ENCODE measurements at regions not wholly inside any gene's neighbourhood (a gene's known extent, or its start where the extent isn't known, plus 50 kb on each side); places are given as distances from the start of the nearest gene placed in this dataset.

DNA sequence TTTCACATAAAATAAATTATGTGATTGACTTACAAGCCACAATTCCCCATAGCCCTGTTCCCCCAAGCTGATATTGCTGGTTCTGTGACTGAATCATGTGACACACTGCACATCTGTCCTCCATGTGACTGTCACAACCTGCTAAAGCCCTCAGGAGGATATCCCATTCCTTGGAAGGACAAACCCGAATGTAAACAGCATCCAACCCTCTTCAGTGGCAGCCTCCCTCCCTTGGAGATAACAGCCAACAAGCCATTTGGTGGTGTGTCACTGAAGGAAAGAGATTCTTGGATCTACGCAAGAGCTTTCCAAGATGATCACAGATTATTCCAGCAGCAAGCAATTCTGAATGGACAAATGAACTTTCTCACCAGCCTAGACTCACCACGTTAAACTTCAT, 153.9 kb upstream of the TIAM1 start:
- no peak for DNase-seq

DNA sequence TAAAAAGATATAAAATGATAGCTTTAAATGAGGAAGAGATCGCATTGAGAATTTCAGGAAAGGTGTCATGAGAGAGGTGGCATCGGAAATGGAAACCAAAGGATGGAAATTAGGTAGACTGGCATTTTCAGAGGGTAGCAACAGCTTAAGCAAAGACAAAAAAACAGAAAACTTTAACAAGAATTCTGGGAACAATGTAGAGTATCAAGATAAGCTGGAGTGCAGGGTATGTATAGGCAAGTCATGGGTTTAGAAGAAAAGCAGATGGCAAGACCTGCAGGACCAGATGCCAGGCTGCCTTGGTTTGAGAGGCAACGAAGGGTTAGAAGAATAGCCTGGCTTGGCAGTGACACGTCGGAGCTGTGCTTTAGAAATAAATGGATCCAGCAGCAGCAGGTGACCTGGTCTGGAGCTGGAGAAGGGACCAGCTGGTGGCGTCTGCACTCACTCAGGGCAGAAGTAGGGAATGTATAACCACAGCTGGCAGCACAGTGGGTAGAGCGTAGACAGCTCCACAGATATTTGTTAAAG, 149.4 kb upstream of the TIAM1 start:
- no peak for DNase-seq

DNA sequence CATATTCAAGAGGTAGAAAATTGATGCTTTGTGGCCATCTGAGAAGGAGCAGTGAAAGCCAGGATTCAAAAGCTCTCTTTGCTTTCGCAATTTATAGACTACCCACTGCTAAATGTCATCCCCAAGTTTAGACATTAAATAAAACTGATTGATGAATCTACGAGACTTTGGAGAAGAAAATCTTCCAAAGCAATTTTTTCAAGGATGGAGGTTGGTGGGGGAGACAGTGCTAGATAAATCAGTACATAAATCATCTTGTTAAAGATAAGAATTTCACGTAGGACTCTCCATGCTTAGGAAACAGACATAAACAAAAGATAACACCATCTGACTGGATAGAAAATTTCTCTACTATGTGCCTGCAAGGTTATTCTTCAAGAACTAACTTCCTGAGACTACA, 147.6 kb upstream of the TIAM1 start:
- no peak for DNase-seq

DNA sequence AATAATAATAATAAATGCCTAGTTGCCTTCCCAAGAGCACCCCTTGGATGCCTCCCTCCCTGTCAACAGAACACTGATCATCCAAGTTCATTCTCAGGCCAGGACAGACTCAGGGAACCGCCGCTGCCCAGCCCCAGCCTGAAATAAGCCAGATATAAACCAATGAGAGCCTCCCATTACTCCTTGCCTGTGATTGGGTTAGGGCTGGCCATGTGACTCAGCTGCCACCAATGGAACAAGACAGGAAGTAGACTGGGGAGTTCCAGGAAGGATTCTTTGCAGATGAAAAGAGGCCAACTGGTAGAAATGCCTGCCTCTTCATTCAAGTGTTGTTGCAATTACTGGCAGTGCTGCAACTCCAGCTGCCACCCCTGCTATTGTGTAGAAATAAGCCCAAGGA, 146.4 kb upstream of the TIAM1 start:
- no peak for DNase-seq

DNA sequence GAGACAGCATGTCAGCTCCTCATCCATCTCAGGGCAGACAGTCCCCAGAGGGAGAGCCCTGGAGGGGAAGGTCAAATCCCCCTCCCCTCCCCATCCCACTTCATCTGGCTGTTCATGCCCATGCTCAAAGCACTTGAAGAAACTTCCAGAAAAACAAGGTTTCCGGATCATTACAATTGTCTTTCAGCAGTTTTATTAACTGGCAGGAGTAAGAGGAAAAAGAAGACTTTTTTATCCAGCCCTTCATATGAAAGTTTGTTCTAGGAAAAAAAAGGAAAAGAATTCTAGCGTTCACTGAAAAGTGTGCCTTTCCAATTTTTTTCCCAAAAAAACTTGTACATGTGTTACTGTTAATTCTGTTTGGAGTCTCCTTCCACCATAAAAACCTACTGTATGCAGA, 145.7 kb upstream of the TIAM1 start:
- DNase-seq = no peak

DNA sequence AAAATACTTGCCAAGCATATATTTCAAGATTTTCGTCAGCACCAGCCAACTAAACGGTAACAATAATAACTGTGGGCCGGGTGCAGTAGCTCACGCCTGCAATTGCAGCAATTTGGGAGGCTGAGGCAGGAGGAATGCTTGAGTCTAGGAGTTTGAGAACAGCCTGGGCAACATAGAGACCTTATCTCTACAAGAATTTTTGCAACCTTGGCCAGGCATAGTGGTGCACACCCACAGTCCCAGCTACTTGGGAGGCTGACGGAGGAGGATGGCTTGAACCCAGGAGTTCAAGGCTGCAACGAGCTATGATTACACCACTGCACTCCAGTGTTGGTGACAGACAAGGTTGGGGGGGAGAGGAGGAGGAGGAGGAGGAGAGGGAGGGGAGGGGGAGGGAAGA, 145.0 kb upstream of the TIAM1 start:
- no peak for DNase-seq

DNA sequence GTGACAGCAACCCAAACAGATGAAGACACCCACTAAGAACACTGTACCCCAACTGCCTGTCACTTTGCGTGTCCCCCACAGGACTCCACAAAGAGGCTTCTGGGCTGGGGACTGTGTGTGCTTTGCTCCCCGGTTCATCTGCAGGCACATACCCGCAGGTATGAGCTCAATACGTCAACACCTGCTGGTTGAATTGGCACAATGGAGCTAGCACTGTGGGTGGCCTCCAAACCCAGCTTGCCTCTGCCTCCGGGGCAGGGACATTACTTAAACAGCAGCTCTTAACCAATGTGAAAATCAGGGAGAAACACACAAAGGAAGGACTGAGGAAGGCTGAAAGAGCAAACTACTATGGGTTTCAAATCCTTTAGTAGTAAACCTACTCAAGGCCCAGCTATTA, 140.2 kb upstream of the TIAM1 start:
- no peak for DNase-seq

DNA sequence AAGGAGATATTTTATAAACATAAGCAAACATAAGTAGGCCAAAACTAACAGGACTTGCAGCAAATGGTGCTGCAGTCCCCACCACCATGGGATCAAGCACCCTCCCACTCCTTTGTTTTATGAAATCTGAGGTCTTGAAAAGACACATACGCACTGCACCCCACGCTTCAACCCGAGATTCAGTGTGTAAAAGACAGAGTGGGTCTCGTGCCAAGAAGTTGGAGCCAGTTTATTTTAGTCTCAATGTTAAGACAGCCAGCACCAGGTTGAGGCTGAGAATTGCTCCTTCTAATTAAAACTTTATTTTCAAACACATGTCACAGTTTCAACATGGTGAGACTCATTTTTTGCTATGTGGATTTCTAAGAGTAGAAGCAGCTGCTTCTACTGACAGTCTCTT, 139.1 kb upstream of the TIAM1 start:
- no peak for DNase-seq

DNA sequence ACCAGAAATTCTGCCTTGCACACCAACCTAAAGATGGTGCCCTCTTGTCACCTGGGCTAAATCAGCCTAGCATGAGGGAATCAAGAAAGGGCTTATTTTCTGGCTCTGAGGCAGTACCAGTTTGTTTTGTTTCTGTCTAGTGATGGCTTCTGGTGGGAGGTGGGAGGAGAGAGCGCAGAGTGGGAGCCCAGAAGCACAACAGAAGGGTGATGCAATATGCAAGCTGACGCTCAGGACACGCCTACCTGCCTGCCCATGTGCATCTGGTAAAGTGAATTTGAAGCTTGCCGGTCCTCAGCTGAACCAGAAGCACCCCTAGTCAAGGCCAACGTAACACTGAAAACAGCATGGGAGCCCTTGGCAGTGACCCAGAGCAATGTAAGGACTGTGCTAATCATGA, 138.4 kb upstream of the TIAM1 start:
- DNase-seq = no peak

DNA sequence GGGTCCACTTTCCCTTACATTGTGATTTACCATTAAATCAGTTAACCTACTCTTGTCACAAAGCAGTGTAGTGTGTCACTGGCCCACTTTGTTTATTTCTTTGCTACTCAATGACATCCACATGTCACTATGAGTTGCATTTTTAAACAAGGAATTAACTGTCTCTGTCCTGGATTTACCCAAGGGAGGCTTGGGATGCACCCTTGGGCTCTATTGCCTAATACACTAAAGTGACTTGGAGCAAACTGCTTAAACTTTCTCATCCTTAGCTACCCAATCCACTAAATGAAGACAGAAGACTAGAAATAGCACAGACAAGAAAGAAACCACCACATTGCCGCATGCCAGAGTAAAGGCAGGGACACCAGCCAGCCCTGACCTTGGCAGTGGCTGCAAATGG, 136.2 kb upstream of the TIAM1 start:
- DNase-seq = no peak

DNA sequence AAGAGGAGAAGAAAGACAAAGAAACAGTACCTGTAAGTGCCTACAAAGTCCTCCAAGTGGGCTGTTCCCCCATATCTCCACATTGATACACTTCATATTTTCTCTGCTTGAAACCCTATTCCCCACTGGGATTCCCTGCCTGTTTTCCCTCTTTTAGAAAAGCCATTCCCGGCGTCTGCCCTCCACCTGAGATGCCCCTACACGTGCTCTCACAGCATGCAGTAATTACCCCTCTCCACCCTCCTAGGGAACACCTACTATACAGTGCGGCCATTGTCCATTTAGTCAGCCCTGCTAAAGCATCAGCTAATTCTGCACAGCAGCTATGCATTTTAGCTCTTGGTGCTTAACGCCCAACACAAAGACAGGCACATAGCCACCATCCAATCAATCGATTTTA, 135.7 kb upstream of the TIAM1 start:
- no peak for DNase-seq

DNA sequence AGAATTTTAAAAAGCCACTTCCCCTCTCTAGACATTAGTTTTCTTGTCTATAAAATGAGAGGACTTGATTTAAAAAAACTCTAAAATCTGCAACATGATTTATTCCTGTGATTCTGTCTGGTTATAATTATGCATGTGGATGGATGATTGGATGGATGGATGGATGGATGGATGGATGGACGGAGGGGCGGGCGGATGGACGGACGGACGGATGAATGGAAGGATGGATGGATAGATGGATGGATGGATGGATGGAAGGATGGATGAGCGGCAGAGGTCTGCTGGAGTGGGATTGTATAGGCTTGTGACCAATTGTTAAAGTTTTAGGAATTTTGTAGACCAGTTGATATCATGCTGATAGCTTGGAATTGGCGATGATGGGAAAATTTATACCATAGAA, 135.2 kb upstream of the TIAM1 start:
- DNase-seq = no peak

DNA sequence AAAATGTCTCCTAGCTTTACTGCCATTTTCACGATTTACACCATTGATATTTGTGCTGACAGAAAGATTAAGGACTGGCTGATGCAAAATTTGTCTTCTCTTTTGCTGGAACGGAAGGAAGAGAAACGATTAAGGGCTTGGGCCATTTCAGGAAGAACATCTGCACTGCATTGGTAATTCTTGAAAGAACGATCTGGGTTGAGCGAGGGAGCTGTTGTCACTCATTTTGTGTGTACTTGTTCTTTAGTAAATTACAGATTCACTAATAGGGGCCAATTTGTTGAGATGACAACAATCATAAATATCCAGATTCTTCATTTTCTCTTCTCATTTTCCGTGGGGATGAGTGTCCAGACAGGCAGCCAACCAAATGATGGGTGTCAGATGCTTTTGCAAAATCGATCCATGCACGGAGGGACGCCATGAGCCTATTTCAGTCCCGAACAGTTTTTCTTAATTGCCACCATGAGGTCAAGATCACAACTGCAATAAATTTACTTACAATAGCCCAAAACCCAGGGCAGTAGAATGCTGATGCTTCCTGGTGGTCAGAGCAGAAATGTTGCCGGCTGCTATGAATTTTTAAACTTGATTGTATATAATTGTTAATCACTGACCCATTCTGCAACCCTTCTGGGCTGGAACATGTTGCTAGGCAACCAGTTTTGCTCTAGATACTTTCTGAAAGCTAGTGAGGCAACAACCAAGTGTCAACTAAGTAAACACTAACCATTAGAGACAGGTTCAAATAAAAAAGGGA, 132.4 kb upstream of the TIAM1 start:
- no peak for DNase-seq

DNA sequence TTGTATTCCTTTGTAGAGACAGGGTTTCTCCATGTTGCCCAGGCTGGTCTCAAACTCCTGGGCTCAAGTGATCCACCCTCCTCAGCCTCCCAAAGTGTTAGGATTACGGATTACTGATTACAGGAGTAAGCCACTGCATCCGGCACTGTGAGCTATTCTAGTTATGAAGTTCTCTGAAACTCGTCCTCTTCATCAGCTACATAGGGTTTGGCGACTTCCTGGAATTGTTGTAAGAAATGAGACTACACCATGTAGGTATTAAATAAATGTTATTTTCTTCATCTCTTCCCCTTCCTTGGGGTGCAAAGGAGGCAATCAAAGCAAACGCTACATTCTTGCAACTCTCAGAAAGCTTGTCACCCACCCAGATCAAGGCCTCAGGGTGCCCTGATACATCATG, 131.2 kb upstream of the TIAM1 start:
- no peak for DNase-seq

DNA sequence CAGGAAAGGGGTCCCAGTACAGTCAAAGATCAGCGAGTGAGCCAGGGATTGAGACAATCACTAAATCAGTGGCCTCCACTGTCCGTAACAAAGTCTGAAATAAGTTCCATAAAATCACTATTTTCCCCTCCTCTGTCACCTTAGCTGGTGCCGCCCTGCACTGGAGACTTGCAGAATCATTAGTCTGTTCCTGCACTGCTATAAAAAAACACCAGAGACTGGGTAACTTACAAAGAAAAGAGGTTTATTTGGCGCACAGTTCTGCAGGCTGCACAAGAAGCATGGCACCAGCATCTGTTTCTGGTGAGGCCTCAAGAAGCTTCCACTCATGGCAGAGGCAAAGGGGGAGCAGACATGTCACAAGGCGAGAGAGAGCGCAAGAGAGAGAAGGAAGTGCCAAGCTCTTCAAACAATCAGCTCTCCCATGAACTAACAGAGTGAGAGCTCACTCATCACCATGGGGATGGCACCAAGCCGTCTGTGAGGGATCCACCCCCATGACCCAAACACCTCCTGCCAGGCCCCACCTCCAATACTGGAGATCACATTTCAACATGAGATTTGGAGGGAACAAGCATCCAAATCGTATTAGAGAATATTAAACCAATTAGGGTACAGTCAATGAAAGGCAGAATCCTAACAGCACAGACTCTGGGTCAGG, 129.8 kb upstream of the TIAM1 start:
- no peak for DNase-seq

DNA sequence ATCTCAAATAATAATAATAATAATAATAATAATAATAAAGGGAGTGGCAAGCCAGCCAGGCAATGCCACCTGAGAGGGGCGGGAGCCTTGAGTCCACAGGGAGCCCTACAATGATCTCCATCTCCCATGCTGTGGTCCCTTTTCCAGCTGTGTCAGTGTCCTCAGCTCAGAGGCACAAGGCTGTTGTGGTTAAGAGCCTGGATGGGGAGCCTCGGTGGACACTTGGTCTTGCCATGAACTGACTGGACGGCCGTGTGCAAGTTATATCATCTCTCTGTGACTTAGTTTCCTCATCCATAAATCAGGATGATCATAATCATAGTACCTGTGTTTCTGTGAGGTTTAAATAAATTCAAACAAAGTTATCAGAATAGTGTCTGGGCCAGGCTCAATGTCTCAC, 127.8 kb upstream of the TIAM1 start:
- no peak for DNase-seq

DNA sequence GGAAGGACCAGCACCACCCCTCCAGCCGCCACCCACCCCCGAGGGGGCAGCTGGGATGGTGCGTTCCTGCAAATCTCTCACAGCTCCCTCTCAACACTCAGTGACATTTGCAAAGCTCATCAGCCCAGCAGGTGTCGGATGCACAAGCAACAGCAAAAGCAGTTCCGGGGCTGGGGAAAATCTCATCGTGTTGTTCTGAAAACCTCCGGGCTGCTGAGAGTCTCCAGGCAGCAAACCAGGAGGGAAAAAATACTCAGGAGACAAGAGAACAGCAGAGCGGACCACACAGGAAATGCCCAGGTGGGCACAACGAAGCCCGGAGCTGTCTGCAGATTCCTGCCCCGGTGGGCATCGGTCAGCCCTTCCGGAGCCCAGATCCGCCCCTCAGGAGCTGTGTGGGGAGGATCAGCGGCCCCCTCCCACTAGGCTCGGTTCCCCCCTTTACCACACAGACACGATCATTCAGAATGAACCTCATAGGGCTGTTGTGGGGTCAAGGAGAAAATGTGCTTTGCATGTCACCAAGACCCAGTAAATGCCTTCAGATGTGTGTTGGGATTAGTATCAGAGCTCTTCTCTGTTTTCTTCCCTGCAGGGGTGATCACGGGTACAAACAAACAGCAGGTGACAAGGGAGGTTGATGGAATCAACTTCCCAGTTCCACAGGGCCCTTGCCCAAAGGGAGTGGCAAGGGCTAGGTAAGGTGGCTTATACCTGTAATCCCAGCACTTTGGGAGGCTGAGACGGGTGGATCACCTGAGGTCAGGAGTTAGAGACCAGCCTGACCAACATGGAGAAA, 127.0 kb upstream of the TIAM1 start:
- no peak for DNase-seq

DNA sequence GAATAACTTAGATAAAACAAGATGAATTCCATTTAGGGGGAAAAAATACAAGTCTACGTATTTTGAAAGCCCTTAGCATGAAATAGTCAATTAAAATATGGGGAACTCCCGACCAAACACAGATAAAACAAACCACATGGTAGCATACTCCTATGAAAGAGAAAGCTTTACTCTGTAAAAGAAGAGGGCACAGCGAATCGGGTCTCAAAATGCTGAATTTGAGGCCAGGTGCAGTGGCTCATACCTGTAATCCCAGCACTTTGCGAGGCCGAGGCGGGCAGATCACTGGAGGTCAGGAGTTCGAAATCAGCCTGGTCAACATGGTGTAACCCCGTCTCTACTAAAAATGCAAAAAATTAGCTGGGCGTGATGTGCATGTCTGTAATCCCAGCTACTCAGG, 116.9 kb upstream of the TIAM1 start:
- DNase-seq = no peak

DNA sequence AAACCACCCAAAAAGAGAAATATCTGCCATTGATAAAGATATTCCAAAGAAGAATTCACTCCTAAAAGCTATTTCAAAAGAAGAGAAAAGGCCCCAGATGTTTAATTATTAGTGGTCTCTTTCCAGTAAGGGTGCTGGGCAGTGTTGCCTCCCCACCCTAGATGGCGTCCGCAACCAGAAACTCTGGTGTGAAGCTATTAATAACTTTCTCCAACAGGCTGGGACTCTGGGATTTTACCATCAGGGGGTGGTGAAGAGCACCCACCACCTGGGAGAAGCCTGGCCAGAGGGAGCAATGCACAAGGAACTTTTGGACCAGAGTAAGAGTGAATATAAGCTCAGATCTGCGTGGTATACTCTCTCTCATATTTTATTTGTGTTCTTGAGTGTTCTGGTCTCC, 115.4 kb upstream of the TIAM1 start:
- no peak for DNase-seq

DNA sequence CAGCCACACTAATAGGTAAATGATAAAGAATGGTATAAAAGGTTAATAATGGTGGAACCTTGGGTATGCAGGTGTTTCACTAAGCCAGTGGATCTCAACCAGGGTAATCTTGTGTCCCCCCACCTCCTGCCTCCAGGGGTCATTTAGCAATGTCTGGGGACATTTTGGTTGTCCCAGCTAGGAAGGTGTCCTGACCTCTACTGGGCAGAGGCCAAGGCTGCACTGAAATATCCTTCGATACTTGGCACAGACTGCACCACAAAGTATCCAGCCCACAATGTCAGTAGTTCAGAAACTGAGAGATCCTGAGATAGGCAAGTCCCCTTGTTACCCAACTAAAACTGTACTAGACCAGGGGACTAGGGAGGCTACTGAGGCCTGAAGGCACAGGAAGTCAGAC, 113.6 kb upstream of the TIAM1 start:
- no peak for DNase-seq

DNA sequence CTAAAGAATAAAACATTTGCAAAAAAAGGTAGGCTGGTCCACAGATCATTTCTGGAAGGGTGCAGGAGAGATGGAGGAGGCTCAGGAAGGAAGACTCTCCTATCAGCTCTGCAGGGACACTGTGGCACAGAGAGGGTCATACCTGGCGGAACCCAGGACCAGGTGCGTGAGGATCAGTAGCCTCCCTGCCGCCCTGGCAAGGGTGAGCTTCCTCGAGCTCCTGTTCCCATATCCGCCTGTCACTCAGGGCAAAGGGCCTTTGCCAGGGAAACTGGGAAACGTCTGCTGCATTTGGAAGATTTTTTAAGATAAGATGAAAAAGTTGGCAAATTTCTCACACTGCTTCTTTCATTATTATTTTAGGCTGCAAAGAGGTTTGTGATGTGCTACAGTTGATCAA, 112.1 kb upstream of the TIAM1 start:
- DNase-seq = no peak

DNA sequence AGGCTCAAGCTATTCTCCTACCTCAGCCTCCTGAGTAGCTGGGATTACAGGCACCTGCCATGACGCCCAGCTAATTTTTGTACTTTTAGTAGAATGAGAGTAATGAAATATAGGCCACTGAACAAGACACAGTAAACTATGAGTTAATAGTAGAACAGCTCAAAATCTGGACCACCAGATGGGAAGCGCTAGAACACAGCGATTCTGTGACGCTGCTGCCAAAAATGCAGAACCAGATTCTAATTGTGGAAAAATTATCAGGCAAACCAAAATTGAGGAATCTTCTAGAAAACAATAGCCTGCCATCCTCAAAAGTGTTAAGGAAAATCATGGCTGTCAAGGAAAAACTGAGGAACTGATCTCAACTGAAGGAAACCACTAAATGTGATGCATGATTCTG, 111.4 kb upstream of the TIAM1 start:
- no peak for DNase-seq

DNA sequence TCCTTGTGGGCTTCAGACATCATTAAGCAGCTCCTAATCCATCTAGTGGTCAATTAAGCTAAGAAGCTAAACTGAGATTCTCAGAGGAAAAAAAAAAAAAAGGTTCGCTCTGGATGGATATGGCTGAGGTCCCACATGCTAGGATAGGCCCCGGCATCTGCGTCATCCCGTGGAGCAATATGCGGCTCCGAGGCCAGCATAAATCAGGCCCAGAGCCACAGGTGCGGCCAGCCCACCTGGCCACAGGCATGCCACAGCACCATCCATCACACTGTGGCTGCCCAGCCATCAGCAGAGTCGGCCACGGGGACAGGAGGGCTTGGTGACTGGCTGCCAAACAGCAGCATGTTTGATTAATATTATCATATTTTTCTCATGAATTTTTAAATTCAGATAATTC, 106.9 kb upstream of the TIAM1 start:
- DNase-seq = no peak

DNA sequence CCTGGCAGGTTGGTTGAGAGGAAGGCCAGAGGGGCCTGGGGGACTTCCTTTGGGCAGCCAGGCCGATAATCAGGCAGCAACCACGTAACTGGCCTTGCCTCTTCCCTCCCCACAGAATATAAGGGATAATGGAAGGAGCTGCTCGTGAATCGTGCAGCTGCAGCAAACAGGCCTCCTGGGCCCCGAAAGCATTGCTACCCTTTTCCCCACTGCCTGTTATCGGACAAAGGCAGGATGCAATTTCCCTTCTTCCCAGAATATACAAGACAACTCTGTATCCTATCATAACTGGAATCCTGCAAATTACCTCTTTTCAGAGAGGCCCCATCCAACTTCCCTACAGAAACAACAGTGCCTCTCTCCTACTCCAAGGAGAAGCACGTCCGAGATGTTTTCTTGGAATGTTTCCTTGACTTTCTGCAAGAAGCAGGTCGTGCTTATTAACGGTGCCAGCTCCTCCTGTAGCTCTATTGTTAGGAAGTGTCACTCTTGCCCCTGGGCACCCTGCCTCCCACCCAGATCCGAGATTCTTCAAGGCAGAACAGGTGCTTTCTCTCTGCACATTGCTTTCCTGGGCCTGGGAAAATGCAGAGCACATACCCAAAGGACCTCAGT, 106.0 kb upstream of the TIAM1 start:
- no peak for DNase-seq

Measured in CD4-positive, alpha-beta T cell treated with Interferon gamma for 1 hour (primary cell).